GM06990 (cell line): ENCODE measurements at regions not wholly inside any gene's neighbourhood (a gene's known extent, or its start where the extent isn't known, plus 50 kb on each side); places are given as distances from the start of the nearest gene placed in this dataset.

Experiments
- DNase-seq: peaks from one replicate; pipeline ENCODE4 v3.0.0-alpha.2; 2011; ENCODE audit not compliant: insufficient read length; ENCODE audit errors: extremely low read depth
- H3K27me3 ChIP-seq: replicated peaks from 2 replicates; pipeline ENCODE4 v1.6.0; 2011; ENCODE audit warnings: low read length; ENCODE audit not compliant: control insufficient read depth, insufficient read depth
- H3K36me3 ChIP-seq: 2 replicates; pipeline ENCODE4 v1.5.1; 2011; ENCODE audit warnings: low read length; ENCODE audit not compliant: control insufficient read depth, insufficient read depth
- H3K4me3 ChIP-seq: replicated peaks from 2 replicates; pipeline ENCODE4 v1.5.1; 2011; ENCODE audit warnings: low read depth, mild to moderate bottlenecking, control low read depth, low read length
- CTCF ChIP-seq: IDR thresholded peaks from 2 replicates; pipeline ENCODE4 v1.5.1; 2011; ENCODE audit warnings: low read length, control low read depth, mild to moderate bottlenecking, inconsistent platforms; ENCODE audit not compliant: insufficient read depth, poor library complexity, severe bottlenecking

GRCh38 chr9:1231998-1232919 lies 182.1 kb downstream of the DMRT2 start:
- no peak for TF ChIP-seq CTCF
- DNase-seq = no peak
- Histone ChIP-seq H3K27me3 (no peaks in the 10 kb centered on the region), H3K4me3 (no peak overlapping the region), H3K36me3 (no peaks in the 10 kb centered on the region)

GRCh38 chr9:1233568-1233967 lies 183.4 kb downstream of the DMRT2 start:
- Histone ChIP-seq H3K27me3 (no peaks in the 10 kb centered on the region), H3K36me3 (no peaks in the 10 kb centered on the region), H3K4me3 (no peak overlapping the region)
- no peak for DNase-seq
- TF ChIP-seq CTCF = no peak

- DNase-seq = no peak
- H3K27me3 ChIP-seq = no peaks in the 10 kb centered on the region; the same call in 1 of the 2 replicates
- no peaks in the 10 kb centered on the region for H3K36me3 ChIP-seq
- TF ChIP-seq CTCF = no peak
- H3K4me3 ChIP-seq = no peak overlapping the region
These were observed 185.5 kb downstream of the DMRT2 start for GRCh38 chr9:1235650-1236049.

- no peak for TF ChIP-seq CTCF
- no peaks in the 10 kb centered on the region; the same call in 1 of the 2 replicates for H3K27me3 ChIP-seq
These were observed 185.9 kb downstream of the DMRT2 start for GRCh38 chr9:1236061-1236460.

GRCh38 chr9:1238407-1238806 lies 188.2 kb downstream of the DMRT2 start:
- Histone ChIP-seq H3K27me3 (no peaks in the 10 kb centered on the region; the same call in 1 of the 2 replicates), H3K36me3 (no peaks in the 10 kb centered on the region), H3K4me3 (no peak overlapping the region)
- no peak for TF ChIP-seq CTCF
- no peak for DNase-seq

More at GRCh38 chr9:1236061-1236460, 185.9 kb downstream of the DMRT2 start:
- Histone ChIP-seq H3K4me3 (no peak overlapping the region), H3K36me3 (no peaks in the 10 kb centered on the region)
- no peak for DNase-seq
